ENCODE measurements at regions not wholly inside any gene's neighbourhood (a gene's known extent, or its start where the extent isn't known, plus 50 kb on each side); places are given as distances from the start of the nearest gene placed in this dataset.

DNA sequence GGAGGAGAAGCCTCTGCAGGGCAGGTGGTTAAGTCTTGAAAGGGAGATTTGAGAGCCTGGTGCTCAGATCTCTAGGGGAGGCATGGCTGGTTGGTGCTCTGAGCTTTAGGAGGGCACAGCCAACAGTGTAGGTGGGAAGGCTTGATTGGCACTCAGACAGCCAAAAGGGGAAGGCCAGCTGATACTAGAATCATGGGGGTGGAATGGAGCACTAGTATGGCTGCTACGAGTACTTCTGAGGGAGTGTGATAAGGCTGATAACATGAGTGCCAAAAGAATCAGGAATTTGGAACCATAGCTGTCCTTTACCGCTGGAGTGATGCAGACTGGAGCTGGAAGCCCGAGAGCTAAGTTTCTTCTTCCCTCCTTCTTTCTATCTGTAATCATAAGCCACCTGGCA, 184.6 kb upstream of the TBC1D5 start:
- H3K4me3 ChIP-seq (ENCODE audit: low read length) = no peak overlapping the region

DNA sequence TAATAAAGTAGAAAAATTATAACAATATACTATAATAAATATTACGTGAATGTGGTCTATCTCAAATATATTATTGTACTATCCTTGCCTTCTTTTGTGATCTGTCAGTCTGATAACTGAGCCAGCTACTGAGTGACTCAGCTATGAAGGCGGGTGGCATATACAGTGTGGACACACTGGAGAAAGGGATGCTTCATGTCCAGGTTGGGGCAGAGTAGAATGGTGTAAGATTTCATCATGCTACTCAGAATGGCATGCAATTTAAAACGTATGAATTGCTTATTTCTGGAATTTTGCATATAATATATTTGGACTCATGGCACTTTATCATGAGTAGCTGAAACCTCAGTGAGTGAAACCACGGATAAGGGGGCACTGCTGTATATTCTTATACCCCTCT, 172.9 kb upstream of the TBC1D5 start:
- H3K4me1 ChIP-seq (ENCODE audit: insufficient read depth, low read length) = peaks cover 6% of the 10 kb centered on the region
- H3K27me3 ChIP-seq (ENCODE audit: insufficient read depth, low read length) = no peaks in the 10 kb centered on the region
- H3K9me3 ChIP-seq (ENCODE audit: low read depth, low read length) = no peaks in the 10 kb centered on the region
- no peak overlapping the region for H3K4me3 ChIP-seq (ENCODE audit: low read length)

More for the DNA sequence above, 184.6 kb upstream of the TBC1D5 start:
- Histone ChIP-seq H3K27me3 (ENCODE audit: insufficient read depth, low read length) (no peaks in the 10 kb centered on the region), H3K9me3 (ENCODE audit: low read depth, low read length) (no peaks in the 10 kb centered on the region), H3K4me1 (ENCODE audit: insufficient read depth, low read length) (no peaks in the 10 kb centered on the region)

DNA sequence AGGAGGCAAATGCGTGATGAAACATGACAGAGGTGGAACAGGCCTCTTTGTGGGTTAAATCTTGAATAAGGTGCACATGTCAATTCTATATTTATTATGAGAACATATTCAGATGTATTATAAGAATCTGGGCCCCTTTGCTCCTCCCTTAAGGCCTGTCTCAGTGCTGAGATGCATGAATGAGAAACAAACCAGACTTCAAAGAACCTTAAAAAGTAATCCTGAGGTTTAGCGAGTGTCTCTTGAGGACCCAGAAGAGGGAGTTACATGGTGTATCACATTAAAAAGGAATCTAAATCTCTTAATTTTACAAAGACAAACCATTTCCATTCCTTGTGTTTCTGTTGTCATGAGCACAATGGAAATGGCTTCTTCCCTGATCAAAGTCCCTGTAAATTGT, 170.9 kb upstream of the TBC1D5 start:
- H3K9me3 ChIP-seq (ENCODE audit: low read depth, low read length) = no peaks in the 10 kb centered on the region
- no peak overlapping the region for H3K4me3 ChIP-seq (ENCODE audit: low read length)
- peaks cover 6% of the 10 kb centered on the region for H3K4me1 ChIP-seq (ENCODE audit: insufficient read depth, low read length)
- H3K27me3 ChIP-seq (ENCODE audit: insufficient read depth, low read length) = no peaks in the 10 kb centered on the region

DNA sequence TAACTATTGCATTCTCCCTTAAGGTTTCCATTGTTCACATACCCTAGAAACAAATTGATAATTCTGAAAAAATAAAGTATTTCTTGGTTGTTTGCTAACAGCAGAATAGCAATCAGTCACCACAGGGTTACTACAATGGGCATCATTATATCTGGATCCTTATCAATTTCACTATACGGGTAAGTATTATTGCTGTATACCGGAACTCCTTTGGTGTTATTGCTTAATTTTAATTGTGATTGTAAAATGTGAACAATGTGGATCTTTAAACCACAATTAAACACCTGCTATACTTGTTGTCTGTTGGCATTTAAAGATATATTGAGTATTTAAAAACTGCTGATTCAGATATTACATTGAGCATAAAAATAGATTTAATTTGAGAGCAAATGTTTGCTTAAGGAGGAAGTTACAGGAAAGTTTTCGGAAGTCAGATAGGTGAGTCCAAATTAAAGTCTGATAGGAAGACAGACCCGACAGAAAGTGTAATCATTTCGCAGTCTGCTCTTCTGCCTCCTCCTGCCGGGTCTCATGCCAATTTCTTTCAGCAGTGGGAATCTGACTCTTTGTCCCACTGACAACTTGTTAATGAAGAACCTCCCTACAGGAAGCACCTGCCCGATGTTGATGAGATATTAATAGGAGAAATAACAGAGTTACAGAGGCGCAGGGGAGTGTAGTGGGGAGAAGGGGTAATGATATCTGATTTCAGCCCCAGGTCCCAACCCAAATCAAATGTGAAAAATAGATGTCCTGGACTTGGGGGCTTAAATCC, 169.7 kb upstream of the TBC1D5 start:
- Histone ChIP-seq H3K9me3 (ENCODE audit: low read depth, low read length) (no peaks in the 10 kb centered on the region), H3K4me1 (ENCODE audit: insufficient read depth, low read length) (peaks cover 6% of the 10 kb centered on the region), H3K27me3 (ENCODE audit: insufficient read depth, low read length) (no peaks in the 10 kb centered on the region), H3K4me3 (ENCODE audit: low read length) (no peak overlapping the region)

DNA sequence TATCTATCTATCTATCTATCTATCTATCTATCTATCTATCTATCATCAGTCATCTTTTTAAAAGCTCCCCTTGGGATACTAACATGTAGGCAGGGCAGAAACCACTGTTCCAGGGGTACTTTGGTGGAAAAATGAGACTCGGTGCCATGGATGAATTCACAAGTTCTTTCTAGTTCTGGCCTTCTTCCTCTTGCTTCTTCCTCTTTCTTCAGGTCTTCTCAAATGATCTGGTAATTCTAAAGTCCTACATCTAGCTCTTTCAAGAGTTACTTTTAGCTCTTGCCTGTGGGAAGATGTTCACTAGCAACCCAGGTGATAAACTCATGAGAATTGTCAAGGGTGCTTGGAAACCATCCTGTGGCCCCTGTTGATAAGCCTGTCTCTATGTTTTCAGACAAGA, 168.5 kb upstream of the TBC1D5 start:
- Histone ChIP-seq H3K9me3 (ENCODE audit: low read depth, low read length) (no peaks in the 10 kb centered on the region), H3K4me1 (ENCODE audit: insufficient read depth, low read length) (peaks cover 6% of the 10 kb centered on the region), H3K27me3 (ENCODE audit: insufficient read depth, low read length) (no peaks in the 10 kb centered on the region), H3K4me3 (ENCODE audit: low read length) (no peak overlapping the region)

DNA sequence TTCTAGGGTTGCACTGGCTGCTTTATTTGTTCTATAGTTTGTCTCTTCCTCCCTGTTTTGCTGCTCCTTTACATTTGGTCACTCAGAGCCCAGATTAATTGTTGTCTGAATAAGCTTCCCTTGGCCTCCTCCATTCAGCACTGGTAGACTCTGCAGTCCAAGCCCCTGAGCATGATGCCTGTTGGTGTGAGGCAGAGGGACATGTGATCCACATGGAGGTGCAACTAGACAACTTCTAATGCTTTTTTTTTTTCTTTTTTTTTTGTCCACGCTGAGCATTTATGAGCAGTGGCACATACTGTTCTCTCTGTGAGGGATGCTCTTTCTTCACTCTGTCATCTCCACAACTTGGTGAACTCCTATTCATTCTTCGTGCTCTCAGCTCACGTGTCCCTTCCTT, 167.3 kb upstream of the TBC1D5 start:
- peaks cover 6% of the 10 kb centered on the region for H3K4me1 ChIP-seq (ENCODE audit: insufficient read depth, low read length)

DNA sequence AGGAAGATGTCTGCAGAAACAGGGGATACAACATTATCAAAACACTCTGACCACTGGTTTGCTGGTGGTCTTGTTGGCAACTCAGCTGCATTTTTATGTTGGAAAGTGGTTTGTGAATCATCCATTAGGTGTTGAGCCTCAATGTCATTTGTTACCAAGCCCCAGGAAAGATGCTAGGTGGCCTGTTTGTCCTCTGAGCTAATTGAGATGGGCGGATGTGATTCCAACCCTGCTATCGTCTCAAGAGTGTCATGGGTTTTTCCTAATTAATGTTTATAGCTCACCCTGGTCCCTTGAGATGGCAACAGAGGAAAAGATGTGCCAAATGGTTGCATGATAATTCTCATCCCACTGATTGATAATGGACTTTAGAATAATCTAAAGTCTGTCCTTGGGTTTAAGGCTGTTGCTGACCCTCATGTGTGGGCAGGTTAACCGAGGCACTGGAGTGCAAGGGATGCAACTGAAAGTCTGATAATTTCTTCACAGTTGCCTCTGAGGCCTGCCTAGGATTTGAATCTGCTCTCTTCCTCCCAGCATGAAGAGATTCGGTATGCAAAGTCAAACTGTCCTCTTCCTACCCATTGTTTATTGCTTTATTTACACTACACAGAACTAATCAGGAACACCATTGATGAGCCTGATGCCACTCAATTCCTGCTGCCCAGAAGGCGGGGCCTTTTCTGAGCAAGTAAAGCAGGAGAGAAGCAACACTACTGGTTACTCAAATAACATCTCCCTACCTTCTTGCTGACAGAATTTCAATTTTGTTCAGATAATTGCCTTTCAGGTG, 166.2 kb upstream of the TBC1D5 start:
- Histone ChIP-seq H3K4me1 (ENCODE audit: insufficient read depth, low read length) (peaks cover 6% of the 10 kb centered on the region), H3K27me3 (ENCODE audit: insufficient read depth, low read length) (no peaks in the 10 kb centered on the region), H3K4me3 (ENCODE audit: low read length) (no peak overlapping the region), H3K9me3 (ENCODE audit: low read depth, low read length) (no peaks in the 10 kb centered on the region)

More for the DNA sequence above, 167.3 kb upstream of the TBC1D5 start:
- H3K4me3 ChIP-seq (ENCODE audit: low read length) = no peak overlapping the region
- H3K27me3 ChIP-seq (ENCODE audit: insufficient read depth, low read length) = no peaks in the 10 kb centered on the region
- no peaks in the 10 kb centered on the region for H3K9me3 ChIP-seq (ENCODE audit: low read depth, low read length)

DNA sequence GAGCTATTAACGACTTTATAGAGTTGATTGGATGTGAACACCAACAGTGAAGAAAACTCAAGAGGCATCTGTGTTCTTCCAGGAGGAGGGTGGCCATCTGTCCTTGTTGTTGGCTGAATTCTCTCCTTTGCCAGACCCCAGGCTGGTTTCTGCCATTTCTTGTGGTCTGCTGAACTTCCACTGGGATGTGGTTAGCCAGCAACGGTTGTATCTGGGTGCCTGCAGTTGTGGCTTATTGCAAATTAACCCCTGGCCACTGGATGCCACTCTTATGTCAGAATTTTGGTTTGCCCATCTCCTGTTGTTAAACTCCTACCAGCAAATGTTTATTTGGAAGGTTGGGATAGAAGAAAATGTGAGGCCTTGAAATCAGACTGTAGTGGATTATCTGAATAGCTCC, 163.6 kb upstream of the TBC1D5 start:
- H3K27me3 ChIP-seq (ENCODE audit: insufficient read depth, low read length) = no peaks in the 10 kb centered on the region
- H3K9me3 ChIP-seq (ENCODE audit: low read depth, low read length) = no peaks in the 10 kb centered on the region
- H3K4me3 ChIP-seq (ENCODE audit: low read length) = no peak overlapping the region
- peaks cover 3% of the 10 kb centered on the region for H3K4me1 ChIP-seq (ENCODE audit: insufficient read depth, low read length)

DNA sequence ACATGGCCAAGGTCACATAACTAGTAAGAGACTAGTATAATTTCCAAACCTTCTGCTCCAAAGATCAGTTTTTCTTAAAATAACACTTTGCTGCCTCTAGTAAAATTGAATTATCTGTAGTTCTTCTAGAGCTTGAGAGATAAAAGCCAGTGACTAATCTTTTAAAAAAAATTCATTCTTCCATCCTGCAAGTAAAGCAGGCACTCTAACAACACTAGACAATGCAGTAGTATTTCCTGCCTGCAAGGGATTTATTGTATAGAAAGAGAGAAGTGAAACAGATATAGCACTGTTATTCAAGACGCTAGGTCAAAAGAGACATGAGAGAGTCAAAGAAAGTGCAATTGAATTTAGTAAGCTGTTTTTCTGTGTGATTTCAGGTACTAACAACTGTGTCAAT, 159.5 kb upstream of the TBC1D5 start:
- Histone ChIP-seq H3K27me3 (ENCODE audit: insufficient read depth, low read length) (no peaks in the 10 kb centered on the region), H3K4me1 (ENCODE audit: insufficient read depth, low read length) (peaks cover 3% of the 10 kb centered on the region), H3K9me3 (ENCODE audit: low read depth, low read length) (no peaks in the 10 kb centered on the region), H3K4me3 (ENCODE audit: low read length) (no peak overlapping the region)

DNA sequence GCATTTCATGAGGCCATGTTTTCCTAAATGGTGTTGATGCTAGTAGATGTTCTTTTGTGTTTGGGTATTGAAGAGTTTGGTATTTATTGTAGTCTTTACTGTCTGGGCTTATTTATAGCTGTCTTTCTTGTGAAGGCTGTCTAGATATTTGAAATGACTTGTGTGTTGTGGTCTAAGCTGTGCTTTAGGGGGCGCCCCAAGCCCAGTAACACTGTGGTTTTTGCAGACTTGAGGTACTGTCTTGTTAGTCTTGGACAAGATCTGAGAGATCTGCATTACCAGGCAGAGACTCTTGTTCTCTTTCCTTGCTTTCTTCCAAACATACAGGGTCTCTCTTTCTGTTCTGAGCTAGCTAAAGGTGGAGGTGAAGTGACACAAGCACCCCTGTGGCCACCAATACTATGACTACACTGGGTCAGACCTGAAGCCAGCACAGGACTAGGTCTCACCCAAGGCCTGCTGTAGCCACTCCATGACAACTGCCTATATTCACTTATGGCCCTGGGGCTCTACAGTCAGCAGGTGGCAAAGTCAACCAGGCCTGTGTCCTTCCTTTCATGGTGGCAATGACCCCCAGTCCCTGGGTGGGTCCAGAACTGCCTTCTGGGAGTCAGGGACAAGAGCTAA, 152.1 kb upstream of the TBC1D5 start:
- Histone ChIP-seq H3K27me3 (ENCODE audit: insufficient read depth, low read length) (no peaks in the 10 kb centered on the region), H3K9me3 (ENCODE audit: low read depth, low read length) (no peaks in the 10 kb centered on the region), H3K4me3 (ENCODE audit: low read length) (no peak overlapping the region), H3K4me1 (ENCODE audit: insufficient read depth, low read length) (no peaks in the 10 kb centered on the region)

DNA sequence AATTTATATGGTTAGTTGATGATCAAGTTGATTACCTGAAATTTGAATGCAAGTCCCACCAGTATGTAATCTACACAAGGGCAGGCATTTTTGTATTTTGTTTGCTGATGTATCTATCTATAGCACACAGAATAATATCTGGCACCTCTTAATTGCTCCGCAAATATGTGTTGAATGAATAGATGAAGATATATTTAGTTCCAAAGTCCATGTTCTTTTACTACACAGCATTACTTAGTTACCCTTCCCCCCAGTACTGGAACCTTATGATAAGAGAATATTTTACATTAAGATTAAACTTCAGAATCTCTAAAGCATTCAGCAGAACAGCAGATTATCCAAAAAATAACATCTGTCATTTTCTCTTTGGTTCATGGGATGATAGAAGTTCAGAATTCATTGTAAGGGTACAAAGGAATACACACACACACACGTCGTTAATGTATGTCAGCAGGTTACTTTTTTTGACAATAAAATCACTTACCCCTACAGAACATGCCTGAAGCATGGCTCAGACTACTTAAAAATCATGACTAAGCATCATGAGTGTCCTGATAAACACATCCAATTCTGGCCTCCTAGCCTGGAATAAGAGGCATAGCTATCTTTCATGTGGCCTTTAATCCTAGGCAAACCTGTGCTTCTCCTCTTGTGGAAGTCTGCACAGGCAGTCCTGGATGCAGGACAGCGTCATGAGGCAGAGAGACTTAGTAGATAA, 148.9 kb upstream of the TBC1D5 start:
- no peaks in the 10 kb centered on the region for H3K4me1 ChIP-seq (ENCODE audit: insufficient read depth, low read length)
- no peaks in the 10 kb centered on the region for H3K27me3 ChIP-seq (ENCODE audit: insufficient read depth, low read length)
- no peaks in the 10 kb centered on the region for H3K9me3 ChIP-seq (ENCODE audit: low read depth, low read length)
- no peak overlapping the region for H3K4me3 ChIP-seq (ENCODE audit: low read length)

DNA sequence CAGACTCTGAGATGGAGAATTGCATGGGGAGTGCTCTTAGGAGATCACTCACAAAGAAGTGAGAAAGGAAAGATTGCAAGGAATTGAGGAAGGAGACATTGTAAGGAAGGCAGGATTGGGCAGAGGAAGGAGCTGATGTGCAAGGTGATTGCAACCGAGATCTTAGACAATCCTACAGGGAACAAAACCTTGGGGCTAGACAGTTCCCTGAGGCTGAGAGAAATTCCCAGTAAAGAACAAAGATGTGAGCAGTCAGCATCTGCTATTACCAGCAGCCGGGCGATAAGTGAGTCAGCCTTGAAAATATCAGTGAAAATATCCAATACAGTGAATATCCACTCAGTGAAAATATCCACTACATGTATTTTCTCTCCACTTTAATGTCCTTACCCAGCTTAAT, 143.6 kb upstream of the TBC1D5 start:
- Histone ChIP-seq H3K4me1 (ENCODE audit: insufficient read depth, low read length) (no peaks in the 10 kb centered on the region), H3K4me3 (ENCODE audit: low read length) (no peak overlapping the region), H3K27me3 (ENCODE audit: insufficient read depth, low read length) (no peaks in the 10 kb centered on the region), H3K9me3 (ENCODE audit: low read depth, low read length) (no peaks in the 10 kb centered on the region)

DNA sequence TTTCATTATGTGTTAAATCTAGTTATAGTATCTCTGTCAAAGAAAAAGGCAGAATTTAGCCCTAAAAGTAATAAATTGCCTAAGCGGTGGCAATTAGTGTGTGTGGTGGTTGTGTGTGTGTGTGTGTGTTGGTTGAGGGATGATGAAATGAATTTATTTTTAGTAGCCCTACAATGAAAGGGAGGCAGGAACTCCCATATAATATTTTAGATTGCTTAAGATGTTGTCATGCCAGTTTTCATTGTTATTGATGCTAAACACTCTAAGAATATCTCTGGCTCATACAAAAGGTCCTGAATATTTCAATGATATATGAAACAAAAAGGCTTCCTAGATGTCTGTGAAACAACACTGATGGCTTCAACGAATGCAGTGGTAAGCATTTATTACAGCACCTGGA, 140.6 kb upstream of the TBC1D5 start:
- no peaks in the 10 kb centered on the region for H3K4me1 ChIP-seq (ENCODE audit: insufficient read depth, low read length)
- H3K27me3 ChIP-seq (ENCODE audit: insufficient read depth, low read length) = no peaks in the 10 kb centered on the region
- no peak overlapping the region for H3K4me3 ChIP-seq (ENCODE audit: low read length)
- no peaks in the 10 kb centered on the region for H3K9me3 ChIP-seq (ENCODE audit: low read depth, low read length)

DNA sequence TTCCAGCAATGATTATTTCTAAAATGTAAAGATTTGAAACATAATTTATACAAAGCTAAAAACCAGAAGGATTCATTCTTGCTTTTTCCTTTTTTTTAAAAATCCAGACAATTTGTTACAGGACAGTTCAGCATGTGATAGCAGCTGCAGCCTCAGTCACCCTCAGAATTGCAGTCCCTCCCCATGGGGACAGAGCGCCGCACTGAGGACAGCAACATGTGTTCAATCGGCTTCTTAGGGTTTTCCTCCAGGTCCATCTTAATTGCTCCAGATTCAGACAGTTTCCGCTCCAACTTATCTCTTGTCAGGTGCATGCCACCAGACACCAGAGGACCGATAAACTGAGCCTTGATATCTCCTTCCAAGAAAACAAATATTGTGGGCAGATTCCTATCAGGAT, 134.9 kb upstream of the TBC1D5 start:
- Histone ChIP-seq H3K9me3 (ENCODE audit: low read depth, low read length) (no peaks in the 10 kb centered on the region), H3K4me1 (ENCODE audit: insufficient read depth, low read length) (peaks cover 7% of the 10 kb centered on the region), H3K27me3 (ENCODE audit: insufficient read depth, low read length) (no peaks in the 10 kb centered on the region), H3K4me3 (ENCODE audit: low read length) (no peak overlapping the region)

DNA sequence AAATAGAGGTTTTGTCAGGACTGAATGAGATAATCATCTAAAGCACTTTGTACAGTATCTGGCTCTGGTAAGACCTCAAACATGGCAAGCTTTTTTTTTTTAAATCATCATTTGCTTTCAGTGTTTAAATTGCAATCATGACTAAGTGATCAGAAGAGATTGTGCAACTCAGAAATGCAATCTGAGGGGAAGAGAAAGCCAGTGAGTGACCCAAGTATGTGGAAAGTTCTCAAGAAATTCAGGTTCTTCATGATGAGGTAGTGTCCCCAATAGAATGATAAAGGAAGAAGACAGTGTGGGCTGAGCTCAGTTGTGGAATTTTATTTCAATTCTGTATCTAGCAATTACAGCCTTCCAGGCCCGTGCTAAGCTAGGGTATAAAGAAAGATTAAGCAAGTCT, 132.2 kb upstream of the TBC1D5 start:
- no peaks in the 10 kb centered on the region for H3K9me3 ChIP-seq (ENCODE audit: low read depth, low read length)
- H3K27me3 ChIP-seq (ENCODE audit: insufficient read depth, low read length) = no peaks in the 10 kb centered on the region
- no peak overlapping the region for H3K4me3 ChIP-seq (ENCODE audit: low read length)
- peaks cover 7% of the 10 kb centered on the region for H3K4me1 ChIP-seq (ENCODE audit: insufficient read depth, low read length)
